SU-DHL-6 (cell line): ENCODE measurements at regions not wholly inside any gene's neighbourhood (a gene's known extent, or its start where the extent isn't known, plus 50 kb on each side); places are given as distances from the start of the nearest gene placed in this dataset.
"Not testable (repeated sequence)": the region's sequence is repeated elsewhere in the genome, so short reads cannot be mapped to it uniquely, and the experiment has no call there.

ENCODE experiments used
- H2AFZ ChIP-seq: fragments of 200-600 bp; sonication (generic); 2 replicates; pipeline ENCODE4 v1.6.1; 2014; ENCODE audit warnings: low read depth, mild to moderate bottlenecking, moderate library complexity, mixed read lengths, antibody characterized with exemption, low read length; ENCODE audit not compliant: severe bottlenecking
- H3F3A ChIP-seq: fragments of 200-600 bp; shearing (Covaris generic); 2 replicates; pipeline ENCODE4 v1.6.0; 2016; ENCODE audit warnings: antibody characterized with exemption, mild to moderate bottlenecking; ENCODE audit not compliant: insufficient read depth
- H3K27ac ChIP-seq: fragments of 200-600 bp; sonication (generic); 2 replicates; pipeline ENCODE4 v1.5.1; 2016; ENCODE audit warnings: low read depth, mild to moderate bottlenecking, low read length, moderate library complexity, mixed read lengths
- H3K27me3 ChIP-seq: fragments of 200-600 bp; sonication (generic), shearing (Covaris generic); 2 replicates; pipeline ENCODE4 v1.6.0; 2014; ENCODE audit warnings: mild to moderate bottlenecking, low read length
- H3K36me3 ChIP-seq: fragments of 200-600 bp; sonication (generic); 2 replicates; pipeline ENCODE4 v1.6.1; 2014; ENCODE audit warnings: mild to moderate bottlenecking, low read length, mixed read lengths
- H3K4me2 ChIP-seq: fragments of 300-600, 200-600 bp; shearing (Covaris generic), sonication (generic); 2 replicates; pipeline ENCODE4 v1.6.0; 2014; ENCODE audit warnings: low read length, low read depth, mild to moderate bottlenecking; ENCODE audit not compliant: poor library complexity, severe bottlenecking
- H3K4me3 ChIP-seq: fragments of 200-600 bp; sonication (generic); 2 replicates; pipeline ENCODE4 v1.5.1; 2014; ENCODE audit warnings: antibody characterized with exemption, low read length, mild to moderate bottlenecking, mixed read lengths; ENCODE audit not compliant: insufficient read depth, poor library complexity, severe bottlenecking
- H3K79me2 ChIP-seq: fragments of 200-600 bp; sonication (generic); 2 replicates; pipeline ENCODE4 v1.6.1; 2014; ENCODE audit warnings: mild to moderate bottlenecking, low read length, moderate library complexity; ENCODE audit not compliant: insufficient read depth
- H3K9ac ChIP-seq: fragments of 200-600 bp; sonication (generic); 2 replicates; pipeline ENCODE4 v1.7.0; 2014; ENCODE audit warnings: mild to moderate bottlenecking, low read length
- H3K9me2 ChIP-seq: fragments of 200-600 bp; sonication (generic); replicated peaks from 2 replicates; pipeline ENCODE4 v1.6.1; 2014; ENCODE audit warnings: low read length; ENCODE audit not compliant: insufficient read depth
- H3K9me3 ChIP-seq: fragments of 200-600 bp; sonication (generic); 2 replicates; pipeline ENCODE4 v1.6.1; 2014; ENCODE audit warnings: low read length, mixed read lengths; ENCODE audit not compliant: insufficient read depth
- H4K20me1 ChIP-seq: fragments of 200-600 bp; sonication (generic); 2 replicates; pipeline ENCODE4 v1.6.1; 2014; ENCODE audit warnings: low read depth, mild to moderate bottlenecking, antibody characterized with exemption, low read length, moderate library complexity, mixed read lengths
- EZH2phosphoT487 ChIP-seq: fragments of 200-600 bp; sonication (generic), shearing (Covaris generic); conservative IDR thresholded peaks from 2 replicates; pipeline ENCODE4 v1.6.1; 2018; ENCODE audit warnings: mild to moderate bottlenecking, antibody characterized with exemption, low read length, moderate library complexity, mixed read lengths
- TF ChIP-seq, protein P1 (sequence below): fragments of 200-600 bp; sonication (generic); IDR thresholded peaks from one replicate; pipeline ENCODE4 v1.5.1; 2017; ENCODE audit warnings: antibody characterized with exemption, mild to moderate bottlenecking, low read length, moderate library complexity; ENCODE audit not compliant: insufficient read depth, poor library complexity, severe bottlenecking

GRCh38 chr1:233465745-233466343 lies 138.3 kb downstream of the MAP3K21 start:
- no peaks in the 10 kb centered on the region for H3K36me3 ChIP-seq
- no peak overlapping the region for H3K4me3 ChIP-seq
- H3K27ac ChIP-seq, result no peak overlapping the region
- H3K27me3 ChIP-seq, result no peaks in the 10 kb centered on the region
- no peaks in the 10 kb centered on the region for H3K9me3 ChIP-seq
- H3K9me2 ChIP-seq, result no peaks in the 10 kb centered on the region
- no peak overlapping the region for H3K9ac ChIP-seq
- H3K79me2 ChIP-seq, result no peaks in the 10 kb centered on the region
- no peak overlapping the region for H2AFZ ChIP-seq
- TF ChIP-seq, protein P1, sequence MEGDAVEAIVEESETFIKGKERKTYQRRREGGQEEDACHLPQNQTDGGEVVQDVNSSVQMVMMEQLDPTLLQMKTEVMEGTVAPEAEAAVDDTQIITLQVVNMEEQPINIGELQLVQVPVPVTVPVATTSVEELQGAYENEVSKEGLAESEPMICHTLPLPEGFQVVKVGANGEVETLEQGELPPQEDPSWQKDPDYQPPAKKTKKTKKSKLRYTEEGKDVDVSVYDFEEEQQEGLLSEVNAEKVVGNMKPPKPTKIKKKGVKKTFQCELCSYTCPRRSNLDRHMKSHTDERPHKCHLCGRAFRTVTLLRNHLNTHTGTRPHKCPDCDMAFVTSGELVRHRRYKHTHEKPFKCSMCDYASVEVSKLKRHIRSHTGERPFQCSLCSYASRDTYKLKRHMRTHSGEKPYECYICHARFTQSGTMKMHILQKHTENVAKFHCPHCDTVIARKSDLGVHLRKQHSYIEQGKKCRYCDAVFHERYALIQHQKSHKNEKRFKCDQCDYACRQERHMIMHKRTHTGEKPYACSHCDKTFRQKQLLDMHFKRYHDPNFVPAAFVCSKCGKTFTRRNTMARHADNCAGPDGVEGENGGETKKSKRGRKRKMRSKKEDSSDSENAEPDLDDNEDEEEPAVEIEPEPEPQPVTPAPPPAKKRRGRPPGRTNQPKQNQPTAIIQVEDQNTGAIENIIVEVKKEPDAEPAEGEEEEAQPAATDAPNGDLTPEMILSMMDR, result no peak
- no peak for TF ChIP-seq EZH2phosphoT487
- no peaks in the 10 kb centered on the region for H4K20me1 ChIP-seq
- H3K4me2 ChIP-seq, result no peak overlapping the region
- no peaks in the 10 kb centered on the region for H3F3A ChIP-seq

- TF ChIP-seq, protein P1, result no peak
- TF ChIP-seq EZH2phosphoT487, result no peak
- no peak overlapping the region for H3K4me2 ChIP-seq
- no peak overlapping the region for H3K4me3 ChIP-seq
- no peaks in the 10 kb centered on the region for H3K36me3 ChIP-seq
- H3F3A ChIP-seq, result no peaks in the 10 kb centered on the region
- H3K27ac ChIP-seq, result no peak overlapping the region
- H4K20me1 ChIP-seq, result no peaks in the 10 kb centered on the region
- no peaks in the 10 kb centered on the region for H3K9me3 ChIP-seq
- H3K9ac ChIP-seq, result no peak overlapping the region
- H3K79me2 ChIP-seq, result no peaks in the 10 kb centered on the region
- H2AFZ ChIP-seq, result no peak overlapping the region
- no peaks in the 10 kb centered on the region for H3K27me3 ChIP-seq
- H3K9me2 ChIP-seq, result no peaks in the 10 kb centered on the region
Observed at GRCh38 chr1:233470741-233471499, 143.0 kb upstream of the KCNK1 start.

DNA sequence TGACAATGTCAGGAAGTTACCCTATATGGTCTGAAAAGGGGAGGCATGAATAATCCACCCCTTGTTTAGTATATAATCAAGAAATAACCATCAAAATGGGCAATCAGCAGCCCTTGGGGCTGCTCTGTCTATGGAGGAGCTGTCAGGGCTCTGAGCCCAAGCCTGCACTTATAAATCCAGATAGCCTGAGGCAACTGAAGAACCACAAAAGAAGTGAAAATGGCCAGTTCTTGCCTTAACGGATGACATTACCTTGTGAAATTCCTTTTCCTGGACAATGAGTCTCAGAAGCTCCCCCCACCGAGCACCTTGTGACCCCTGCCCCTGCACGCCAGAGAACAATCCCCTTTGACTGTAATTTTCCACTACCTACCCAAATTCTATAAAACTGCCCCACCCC lies 142.1 kb upstream of the KCNK1 start:
- not testable (repeated sequence) for H3F3A ChIP-seq, H2AFZ ChIP-seq, H3K9me3 ChIP-seq, H3K4me2 ChIP-seq, H3K9me2 ChIP-seq, H3K4me3 ChIP-seq, H3K79me2 ChIP-seq, H3K27me3 ChIP-seq, H3K27ac ChIP-seq, H3K36me3 ChIP-seq, H4K20me1 ChIP-seq, H3K9ac ChIP-seq

DNA sequence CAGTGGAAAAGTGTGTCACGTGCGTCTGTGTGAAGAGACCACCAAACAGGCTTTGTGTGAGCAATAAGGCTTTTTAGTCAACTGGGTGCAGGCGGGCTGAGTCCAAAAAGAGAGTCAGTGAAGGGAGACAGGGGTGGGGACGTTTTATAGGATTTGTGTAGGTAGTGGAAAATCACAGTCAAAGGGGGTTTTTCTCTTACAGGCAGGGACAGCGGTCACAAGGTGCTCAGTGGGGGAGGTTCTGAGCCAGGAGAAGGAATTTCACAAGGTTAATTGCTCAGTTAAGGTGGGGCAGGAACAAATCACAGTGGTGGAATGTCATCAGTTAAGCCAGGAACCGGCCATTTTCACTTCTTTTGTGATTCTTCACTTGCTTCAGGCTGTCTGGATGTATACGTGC lies 141.1 kb upstream of the KCNK1 start:
- H3K4me3 ChIP-seq, H3K79me2 ChIP-seq, H3F3A ChIP-seq, H3K9me3 ChIP-seq, H3K9ac ChIP-seq, H4K20me1 ChIP-seq, H3K27ac ChIP-seq, H3K4me2 ChIP-seq, H2AFZ ChIP-seq, H3K36me3 ChIP-seq, H3K9me2 ChIP-seq, H3K27me3 ChIP-seq: not testable (repeated sequence)
